ENCODE measurements at regions not wholly inside any gene's neighbourhood (a gene's known extent, or its start where the extent isn't known, plus 50 kb on each side); places are given as distances from the start of the nearest gene placed in this dataset.

GRCh38 chr4:120406960-120407359 lies 340.3 kb upstream of the MAD2L1 start:
- Histone ChIP-seq H3K79me2 (replicated peaks; ENCODE audit: insufficient read depth, low read length) (no peaks in the 10 kb centered on the region), H3K27ac (ENCODE audit: low read length) (no peak overlapping the region), H3K4me3 (ENCODE audit: low read length) (no peak overlapping the region), H3K36me3 (ENCODE audit: insufficient read depth, low read length) (no peaks in the 10 kb centered on the region), H2AFZ (ENCODE audit: low read depth, low read length) (no peak overlapping the region), H3F3A (ENCODE audit: insufficient read depth, low read length, poor library complexity, severe bottlenecking) (no peaks in the 10 kb centered on the region), H3K9me2 (ENCODE audit: insufficient read depth, low read length) (no peaks in the 10 kb centered on the region), H3K4me2 (ENCODE audit: low read length) (no peak overlapping the region), H3K9ac (ENCODE audit: low read length) (no peak overlapping the region), H4K20me1 (ENCODE audit: insufficient read depth) (no peaks in the 10 kb centered on the region), H3K9me3 (ENCODE audit: low read length) (no peaks in the 10 kb centered on the region), H3K27me3 (ENCODE audit: insufficient read depth, low read depth, low read length) (no peaks in the 10 kb centered on the region)
- TF ChIP-seq REST (IDR thresholded peaks at IDR 0.05; ENCODE audit: borderline replicate concordance) = no peak
- no peak for TF ChIP-seq TAF1 (IDR thresholded peaks at IDR 0.05; ENCODE audit: low read depth)
- TF ChIP-seq CTCF (IDR thresholded peaks at IDR 0.05; ENCODE audit: poor library complexity, severe bottlenecking) = no peak
- TF ChIP-seq RAD21 (conservative IDR thresholded peaks at IDR 0.05) = no peak
- TF ChIP-seq POLR2AphosphoS5 (IDR thresholded peaks at IDR 0.05) = no peak
- no peak for TF ChIP-seq EZH2 (IDR thresholded peaks at IDR 0.05; ENCODE audit: borderline replicate concordance, insufficient read depth, low read length, poor library complexity, severe bottlenecking)
- TF ChIP-seq SMC3 (conservative IDR thresholded peaks at IDR 0.05; ENCODE audit: poor library complexity) = no peak
- no peak for TF ChIP-seq EP300 (conservative IDR thresholded peaks at IDR 0.05; ENCODE audit: poor library complexity, severe bottlenecking)
- TF ChIP-seq MXI1 (conservative IDR thresholded peaks at IDR 0.05; ENCODE audit: poor library complexity, severe bottlenecking) = no peak

- no peaks in the 10 kb centered on the region for H4K20me1 ChIP-seq (ENCODE audit: insufficient read depth)
- no peak overlapping the region for H3K27ac ChIP-seq (ENCODE audit: low read length)
- H3K9ac ChIP-seq (ENCODE audit: low read length) = no peak overlapping the region
- H3K4me2 ChIP-seq (ENCODE audit: low read length) = no peak overlapping the region
- no peak for TF ChIP-seq POLR2AphosphoS5 (IDR thresholded peaks at IDR 0.05)
- no peak for TF ChIP-seq CTCF (IDR thresholded peaks at IDR 0.05; ENCODE audit: poor library complexity, severe bottlenecking)
- no peak for TF ChIP-seq RAD21 (conservative IDR thresholded peaks at IDR 0.05)
- no peak for TF ChIP-seq REST (IDR thresholded peaks at IDR 0.05; ENCODE audit: borderline replicate concordance)
- TF ChIP-seq TAF1 (IDR thresholded peaks at IDR 0.05; ENCODE audit: low read depth) = no peak
- TF ChIP-seq EP300 (conservative IDR thresholded peaks at IDR 0.05; ENCODE audit: poor library complexity, severe bottlenecking) = no peak
- no peak for TF ChIP-seq MXI1 (conservative IDR thresholded peaks at IDR 0.05; ENCODE audit: poor library complexity, severe bottlenecking)
- TF ChIP-seq SMC3 (conservative IDR thresholded peaks at IDR 0.05; ENCODE audit: poor library complexity) = no peak
- no peak for TF ChIP-seq EZH2 (IDR thresholded peaks at IDR 0.05; ENCODE audit: borderline replicate concordance, insufficient read depth, low read length, poor library complexity, severe bottlenecking)
- H3K9me2 ChIP-seq (ENCODE audit: insufficient read depth, low read length) = no peaks in the 10 kb centered on the region
- H3K79me2 ChIP-seq (replicated peaks; ENCODE audit: insufficient read depth, low read length) = no peaks in the 10 kb centered on the region
- H3F3A ChIP-seq (ENCODE audit: insufficient read depth, low read length, poor library complexity, severe bottlenecking) = no peaks in the 10 kb centered on the region
- no peaks in the 10 kb centered on the region for H3K27me3 ChIP-seq (ENCODE audit: insufficient read depth, low read depth, low read length)
- no peak overlapping the region for H2AFZ ChIP-seq (ENCODE audit: low read depth, low read length)
- H3K4me3 ChIP-seq (ENCODE audit: low read length) = no peak overlapping the region
- H3K9me3 ChIP-seq (ENCODE audit: low read length) = no peaks in the 10 kb centered on the region
- H3K36me3 ChIP-seq (ENCODE audit: insufficient read depth, low read length) = no peaks in the 10 kb centered on the region
Measured at GRCh38 chr4:120403296-120403695, 336.6 kb upstream of the MAD2L1 start.
